OCI-LY1 (cell line): ENCODE measurements at regions not wholly inside any gene's neighbourhood (a gene's known extent, or its start where the extent isn't known, plus 50 kb on each side); places are given as distances from the start of the nearest gene placed in this dataset.

Source experiments
- CTCF ChIP-seq: fragments of 200-600 bp; sonication (generic), shearing (Covaris generic); IDR thresholded peaks from 2 replicates; pipeline ENCODE4 v1.5.1; 2017; ENCODE audit warnings: mild to moderate bottlenecking, antibody characterized with exemption, low read length, moderate library complexity, mixed read lengths
- EZH2 ChIP-seq: fragments of 200-600 bp; sonication (generic), shearing (Covaris generic); IDR thresholded peaks from 2 replicates; pipeline ENCODE4 v1.8.0; 2017; ENCODE audit warnings: borderline replicate concordance, mixed run types, mild to moderate bottlenecking, antibody characterized with exemption, low read length, moderate library complexity, mixed read lengths

- TF ChIP-seq CTCF (no peak), EZH2 (no peak)
These were observed 345.0 kb downstream of the TRIML1 start for GRCh38 chr4:188484256-188484655.
